NCI-H146 treated with DMSO at 0.1 percent for 48 hours (cell line): ENCODE measurements at regions not wholly inside any gene's neighbourhood (a gene's known extent, or its start where the extent isn't known, plus 50 kb on each side); places are given as distances from the start of the nearest gene placed in this dataset.
A peak's percentile ranks its signal among the peaks of the same experiment; 100 is the strongest.

Experiments used
- DNase-seq: peaks from one replicate; lab custom pipeline; 2025; ENCODE audit not compliant: unreplicated experiment; lab: John Stamatoyannopoulos, UW

DNA sequence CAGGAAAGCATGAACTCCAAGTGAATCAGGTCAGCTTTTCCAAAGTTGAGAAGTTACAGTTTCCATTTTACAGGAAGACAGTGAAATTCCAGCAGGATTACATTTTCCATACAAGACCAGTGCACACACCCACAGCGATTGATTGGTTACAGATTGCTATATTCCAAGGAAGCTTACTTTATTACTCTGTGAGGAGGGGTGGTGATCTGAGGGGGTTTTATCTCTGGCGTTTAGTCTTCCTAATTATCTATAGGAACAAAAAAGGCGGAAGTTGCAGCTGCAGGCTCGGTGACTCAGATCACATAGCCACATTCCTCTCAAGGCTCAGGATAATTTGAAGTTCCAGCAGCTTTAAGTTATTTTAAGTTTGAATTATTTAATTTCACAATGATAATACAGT is 450.4 kb upstream of the NMUR2 start:
- peak; percentile 14 for DNase-seq

DNA sequence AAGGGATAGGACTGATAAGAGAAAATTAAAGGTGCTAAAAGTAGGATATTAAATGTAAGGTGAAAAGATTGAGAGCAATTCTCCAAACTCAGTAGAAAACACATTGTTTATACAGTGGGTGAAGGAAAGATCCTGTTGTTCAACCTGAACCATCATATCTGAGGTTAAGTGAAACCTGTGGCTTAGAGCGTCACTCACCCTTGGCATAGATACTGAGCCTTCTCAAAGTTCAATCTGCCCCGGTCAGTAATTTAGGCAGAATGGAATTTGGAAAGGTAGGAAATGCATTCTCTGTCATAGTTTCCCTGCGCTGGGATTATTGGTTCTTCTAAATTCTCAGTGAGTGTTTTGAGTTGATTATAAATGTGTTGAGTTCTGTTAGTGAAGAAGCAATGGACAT is 456.2 kb upstream of the NMUR2 start:
- DNase-seq: no peak

DNA sequence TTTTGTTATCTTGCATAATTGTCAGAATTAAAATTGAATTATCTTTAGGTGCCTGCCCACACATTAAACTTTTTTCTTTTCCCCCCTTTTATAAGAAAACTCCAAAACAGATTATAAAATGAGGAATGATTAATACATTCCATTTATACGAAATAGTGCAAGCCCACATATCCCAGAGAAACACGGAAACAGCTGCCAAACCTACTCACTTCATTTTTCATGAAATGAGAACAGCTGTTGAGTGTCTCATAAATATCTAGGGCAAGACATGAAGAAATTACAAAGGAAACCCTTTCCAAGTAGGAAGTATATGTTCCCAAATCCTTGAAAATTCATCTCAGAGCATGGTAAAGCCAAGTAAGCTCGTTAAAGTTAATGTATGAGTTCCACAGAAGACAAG is 459.4 kb upstream of the NMUR2 start:
- DNase-seq: no peak

DNA sequence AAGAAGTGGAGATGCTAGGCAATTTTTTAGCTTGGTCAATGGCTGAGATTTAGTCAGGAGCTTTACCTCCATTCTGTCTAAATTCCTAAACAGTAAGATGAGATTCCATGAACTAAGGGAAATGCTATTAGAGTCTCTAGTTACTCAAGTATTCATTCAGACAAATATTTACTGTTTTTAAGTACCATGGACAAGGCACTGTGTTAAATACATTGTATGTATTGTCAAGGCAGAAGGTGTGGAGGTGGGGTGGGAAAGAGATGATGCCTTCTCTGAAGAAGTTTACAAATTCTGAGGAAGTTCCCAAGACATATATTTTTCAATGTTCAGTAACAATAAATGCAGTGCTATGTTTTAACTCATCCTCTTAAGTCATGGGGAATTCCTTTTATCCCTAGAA is 459.9 kb upstream of the NMUR2 start:
- DNase-seq: no peak

- DNase-seq: no peak
Measured at GRCh38 chr5:152869971-152870370, 464.9 kb upstream of the NMUR2 start.

GRCh38 chr5:152882621-152883020 is 477.5 kb upstream of the NMUR2 start:
- DNase-seq: no peak

- no peak for DNase-seq
Measured at GRCh38 chr5:152883066-152883775, 478.1 kb upstream of the NMUR2 start.

GRCh38 chr5:152884006-152884405 is 478.9 kb upstream of the NMUR2 start:
- peak; percentile 15 for DNase-seq

GRCh38 chr5:152900332-152900731 is 495.3 kb upstream of the NMUR2 start:
- DNase-seq: no peak

DNA sequence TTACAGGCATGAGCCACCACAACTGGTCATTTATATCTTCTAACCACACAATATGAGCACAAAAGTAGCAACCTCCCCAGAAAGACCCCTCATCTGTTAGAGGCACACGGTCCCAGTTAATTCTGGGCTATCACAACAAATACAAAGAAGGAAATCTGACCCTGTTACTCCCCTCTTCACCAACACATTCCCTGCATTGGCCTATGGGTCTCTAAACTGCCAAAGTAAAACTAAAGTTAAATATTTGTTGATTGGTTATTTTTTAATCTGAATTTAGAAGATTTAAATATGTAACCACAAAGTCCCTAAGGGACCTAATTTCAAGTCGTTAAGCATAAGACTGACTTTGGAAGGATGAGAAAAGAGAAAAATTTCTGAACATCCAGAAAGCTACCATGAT is 496.7 kb upstream of the NMUR2 start:
- no peak for DNase-seq

- no peak for DNase-seq
Measured at GRCh38 chr5:152905286-152905685, 500.2 kb upstream of the NMUR2 start.

GRCh38 chr5:152907488-152908245 is 502.6 kb upstream of the NMUR2 start:
- no peak for DNase-seq

DNA sequence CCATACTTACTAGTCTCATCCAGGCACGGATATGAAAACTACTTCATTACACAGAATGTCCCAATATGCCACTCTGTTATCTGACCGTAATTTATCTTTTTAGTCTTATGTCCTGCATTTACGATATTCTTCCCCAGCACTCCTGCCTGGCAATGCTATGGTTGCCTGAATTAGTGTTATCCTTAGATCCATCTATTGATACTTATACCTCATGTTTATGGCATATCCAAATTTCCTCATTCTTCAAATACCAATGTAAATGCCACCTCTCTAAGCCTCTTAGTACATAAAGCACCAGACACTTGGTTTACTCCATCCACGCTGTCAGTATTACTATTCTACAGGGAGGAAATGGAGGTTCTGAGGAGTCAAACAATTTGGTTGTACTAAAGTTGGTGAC is 507.8 kb upstream of the NMUR2 start:
- DNase-seq: no peak

- no peak for DNase-seq
Measured at GRCh38 chr5:152932621-152933020, 527.5 kb upstream of the NMUR2 start.

DNA sequence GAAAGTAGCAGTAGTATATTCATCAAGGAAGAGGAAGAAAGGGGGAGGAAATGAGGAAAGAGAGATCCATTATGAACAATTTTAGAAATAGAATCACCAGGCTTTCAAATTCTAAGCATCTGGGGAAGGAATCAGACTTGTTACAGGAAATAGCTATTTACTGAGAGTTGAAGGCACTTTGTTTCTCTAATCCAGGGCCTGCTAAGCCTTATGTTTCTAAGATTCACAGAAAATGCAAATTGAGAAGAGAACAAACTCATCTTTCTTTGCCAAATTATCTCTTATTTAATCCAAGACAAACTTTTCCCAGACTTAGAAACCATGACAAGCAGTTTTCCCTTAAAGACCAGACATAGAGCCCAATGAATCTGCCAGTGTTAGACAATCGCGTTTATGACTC is 528.0 kb upstream of the NMUR2 start:
- no peak for DNase-seq

- no peak for DNase-seq
Measured at GRCh38 chr5:152938630-152939029, 533.6 kb upstream of the NMUR2 start.

- DNase-seq: no peak
Measured at GRCh38 chr5:152942633-152943336, 537.7 kb upstream of the NMUR2 start.

- no peak for DNase-seq
Measured at GRCh38 chr5:152953788-152954483, 536.5 kb upstream of the GRIA1 start.

DNA sequence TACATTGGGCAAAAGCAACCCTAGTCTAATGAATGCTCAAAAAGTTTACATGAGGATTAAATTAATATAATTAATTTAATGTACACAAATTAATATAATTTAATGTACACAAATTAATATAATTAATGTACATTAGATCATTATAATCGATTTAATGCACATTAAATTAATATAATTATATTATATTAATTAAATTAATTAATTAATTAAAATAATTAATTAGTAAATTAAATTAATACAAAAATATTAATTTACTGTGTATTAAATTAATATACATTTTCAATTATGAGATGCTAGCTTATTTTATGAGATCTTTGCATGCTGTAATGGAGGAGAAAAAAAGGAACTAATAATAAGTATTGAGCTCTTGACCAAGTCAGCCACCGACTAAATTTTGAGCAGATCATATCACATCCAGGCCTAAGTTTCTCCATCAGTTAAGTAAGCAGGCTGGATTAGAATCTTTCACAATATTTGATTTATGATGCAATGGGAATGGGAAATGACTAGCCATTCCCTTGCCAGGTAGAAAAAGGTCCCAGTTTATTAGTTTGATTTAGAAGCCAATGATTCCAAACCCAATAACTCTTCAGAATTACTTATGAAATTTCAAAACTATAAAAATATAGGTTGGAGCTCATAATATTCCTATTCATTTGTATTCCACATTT is 533.4 kb upstream of the GRIA1 start:
- DNase-seq: no peak

DNA sequence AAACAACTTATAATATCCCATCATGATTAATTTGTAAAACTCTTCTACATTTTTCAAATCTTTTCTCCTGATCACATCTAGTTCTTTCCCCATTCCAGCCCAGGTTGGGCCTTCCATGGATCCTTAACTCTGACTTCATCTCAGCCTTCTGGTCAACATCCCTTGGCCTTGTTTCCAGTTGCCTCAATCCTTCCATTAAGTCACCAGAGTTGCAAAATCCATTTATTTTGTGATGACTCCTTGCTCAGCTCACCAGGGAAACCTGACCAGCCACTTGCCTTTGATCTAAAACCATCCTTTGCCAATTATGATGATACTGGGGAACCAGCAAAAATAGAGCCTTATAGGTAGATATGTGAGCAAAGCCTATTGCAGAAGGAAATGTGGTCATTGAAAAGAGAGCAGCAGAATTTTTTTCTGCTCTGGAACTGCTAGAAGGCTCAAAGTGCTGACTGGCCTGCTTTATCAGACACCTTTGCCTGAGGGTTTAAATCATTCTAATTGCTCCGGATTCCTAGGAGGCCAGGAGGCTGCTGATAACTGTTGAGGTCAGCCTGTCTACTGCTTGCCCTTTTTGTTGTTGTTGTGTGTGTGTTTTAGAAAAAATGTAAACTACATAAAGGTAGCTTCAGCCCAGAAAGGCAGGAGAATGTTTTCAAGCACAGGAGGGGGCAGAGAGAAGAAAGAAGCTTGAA is 512.2 kb upstream of the GRIA1 start:
- DNase-seq: no peak
